ENCODE measurements at regions not wholly inside any gene's neighbourhood (a gene's known extent, or its start where the extent isn't known, plus 50 kb on each side); places are given as distances from the start of the nearest gene placed in this dataset.

DNA sequence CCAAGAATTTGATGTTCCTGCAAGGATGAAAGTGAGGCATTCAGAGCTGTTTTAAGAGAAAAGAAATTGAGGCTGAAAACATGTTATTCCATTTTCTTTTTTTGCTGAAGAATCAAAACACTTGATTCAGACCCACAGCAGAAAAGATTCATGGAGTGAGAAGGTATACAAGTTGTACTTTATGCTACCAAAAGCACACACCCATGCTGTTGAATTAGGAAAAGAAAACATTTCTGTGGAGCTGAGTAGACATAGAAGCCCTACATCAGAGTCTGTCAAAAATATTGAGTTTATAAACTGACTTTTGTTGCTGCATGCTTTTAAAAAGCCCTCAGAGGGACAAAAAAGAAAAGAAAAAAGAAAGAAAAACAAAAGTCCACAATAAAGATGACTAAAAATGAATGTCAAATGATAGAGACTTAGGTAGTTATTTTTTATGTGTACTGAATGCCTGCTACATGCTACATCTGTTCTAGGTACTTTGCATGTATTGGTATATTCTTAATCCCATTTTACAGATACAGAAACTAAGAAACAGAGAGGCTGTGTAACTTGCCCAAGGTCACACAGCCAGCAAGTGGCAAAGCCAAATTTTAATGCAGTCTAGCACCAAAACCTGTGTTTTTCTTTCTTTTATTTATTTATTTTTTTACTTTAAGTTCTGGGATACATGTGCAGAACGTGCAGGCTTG is 71.7 kb upstream of the PALS2 start:
- TF ChIP-seq, protein P1, sequence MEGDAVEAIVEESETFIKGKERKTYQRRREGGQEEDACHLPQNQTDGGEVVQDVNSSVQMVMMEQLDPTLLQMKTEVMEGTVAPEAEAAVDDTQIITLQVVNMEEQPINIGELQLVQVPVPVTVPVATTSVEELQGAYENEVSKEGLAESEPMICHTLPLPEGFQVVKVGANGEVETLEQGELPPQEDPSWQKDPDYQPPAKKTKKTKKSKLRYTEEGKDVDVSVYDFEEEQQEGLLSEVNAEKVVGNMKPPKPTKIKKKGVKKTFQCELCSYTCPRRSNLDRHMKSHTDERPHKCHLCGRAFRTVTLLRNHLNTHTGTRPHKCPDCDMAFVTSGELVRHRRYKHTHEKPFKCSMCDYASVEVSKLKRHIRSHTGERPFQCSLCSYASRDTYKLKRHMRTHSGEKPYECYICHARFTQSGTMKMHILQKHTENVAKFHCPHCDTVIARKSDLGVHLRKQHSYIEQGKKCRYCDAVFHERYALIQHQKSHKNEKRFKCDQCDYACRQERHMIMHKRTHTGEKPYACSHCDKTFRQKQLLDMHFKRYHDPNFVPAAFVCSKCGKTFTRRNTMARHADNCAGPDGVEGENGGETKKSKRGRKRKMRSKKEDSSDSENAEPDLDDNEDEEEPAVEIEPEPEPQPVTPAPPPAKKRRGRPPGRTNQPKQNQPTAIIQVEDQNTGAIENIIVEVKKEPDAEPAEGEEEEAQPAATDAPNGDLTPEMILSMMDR (IDR thresholded peaks at IDR 0.05; ENCODE audit: low read depth, low read length): no peak
- no peak overlapping the region for H3K4me3 ChIP-seq (ENCODE audit: low read depth, low read length)
- H3K27ac ChIP-seq (ENCODE audit: low read depth, low read length): no peak overlapping the region
- H3K9me3 ChIP-seq (ENCODE audit: control insufficient read depth, insufficient read depth, low read length): no peaks in the 10 kb centered on the region
- no peak for DNase-seq (ENCODE audit: low read depth, low spot score)
- H3K27me3 ChIP-seq (ENCODE audit: control insufficient read depth, insufficient read depth, low read length): peaks cover 11% of the 10 kb centered on the region
- ChIA-PET CTCF (no interaction called here), POLR2A (no interaction called here)

DNA sequence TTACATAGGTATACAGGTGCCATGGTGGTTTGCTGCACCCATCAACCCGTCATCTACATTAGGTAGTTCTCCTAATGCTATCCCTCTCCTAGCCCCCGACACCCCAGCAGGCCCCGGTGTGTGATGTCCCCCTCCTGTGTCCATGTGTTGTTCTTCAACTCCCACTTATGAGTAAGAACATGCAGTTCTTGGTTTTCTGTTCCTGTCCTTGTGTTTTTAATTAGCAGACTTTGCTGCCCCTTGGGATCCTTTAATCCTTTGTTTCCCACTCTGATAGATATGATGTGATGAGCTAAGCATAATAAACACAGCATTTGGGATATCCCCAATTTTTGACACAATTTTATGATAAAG is 71.1 kb upstream of the PALS2 start:
- TF ChIP-seq, protein P1 (IDR thresholded peaks at IDR 0.05; ENCODE audit: low read depth, low read length): no peak
- no peaks in the 10 kb centered on the region for H3K9me3 ChIP-seq (ENCODE audit: control insufficient read depth, insufficient read depth, low read length)
- no peak for DNase-seq (ENCODE audit: low read depth, low spot score)
- no peak overlapping the region for H3K27ac ChIP-seq (ENCODE audit: low read depth, low read length)
- CTCF ChIA-PET: no interaction called here
- no peak overlapping the region for H3K4me3 ChIP-seq (ENCODE audit: low read depth, low read length)
- H3K27me3 ChIP-seq (ENCODE audit: control insufficient read depth, insufficient read depth, low read length): peaks cover 11% of the 10 kb centered on the region
- POLR2A ChIA-PET: no interaction called here

DNA sequence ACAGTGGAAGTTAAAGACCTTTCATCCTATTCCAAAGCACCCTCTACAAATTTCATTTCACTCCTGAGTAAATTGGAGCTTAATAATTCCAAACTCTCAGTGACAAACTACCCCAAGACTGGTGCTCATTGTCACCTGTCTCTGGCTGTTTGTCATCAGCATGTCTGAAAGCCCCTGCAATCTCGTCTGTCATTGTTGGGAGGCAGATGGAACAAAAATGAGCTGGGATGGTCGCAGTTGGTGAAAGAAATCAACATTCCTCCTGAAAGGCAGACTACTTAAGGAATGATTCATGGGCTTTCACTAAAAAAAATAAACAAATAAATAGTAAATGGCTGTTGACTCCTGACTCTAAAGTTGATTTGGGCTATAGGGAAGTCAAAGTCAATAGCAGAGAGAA is 69.7 kb upstream of the PALS2 start:
- DNase-seq (ENCODE audit: low read depth, low spot score): no peak
- H3K27ac ChIP-seq (ENCODE audit: low read depth, low read length): no peak overlapping the region
- no peak overlapping the region for H3K4me3 ChIP-seq (ENCODE audit: low read depth, low read length)
- TF ChIP-seq, protein P1 (IDR thresholded peaks at IDR 0.05; ENCODE audit: low read depth, low read length): no peak
- no peaks in the 10 kb centered on the region for H3K9me3 ChIP-seq (ENCODE audit: control insufficient read depth, insufficient read depth, low read length)
- POLR2A ChIA-PET: no interaction called here
- CTCF ChIA-PET: no interaction called here
- H3K27me3 ChIP-seq (ENCODE audit: control insufficient read depth, insufficient read depth, low read length): peaks cover 10% of the 10 kb centered on the region

DNA sequence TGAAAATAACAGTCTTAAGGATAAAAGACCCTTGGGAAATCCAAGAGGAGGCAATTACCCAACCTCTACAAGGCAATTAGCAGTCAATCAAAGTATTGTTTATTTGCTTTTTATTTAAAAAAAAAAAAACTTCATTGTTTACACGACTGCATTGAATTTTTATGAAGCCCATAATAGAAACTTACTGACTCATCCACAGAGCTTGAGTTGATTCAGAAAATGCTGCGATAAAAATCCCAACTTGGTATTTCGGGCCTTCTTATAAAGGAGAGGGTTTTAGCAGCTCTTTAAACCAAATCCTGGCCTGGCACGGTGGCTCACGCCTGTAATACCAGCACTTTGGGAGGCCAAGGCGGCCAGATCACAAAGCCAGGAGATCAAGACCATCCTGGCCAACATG is 69.2 kb upstream of the PALS2 start:
- CTCF ChIA-PET: interaction anchor here (0.7 kb wide), 1 partner anchor 865 kb away, joined by 3 read pairs; no protein-coding TSS in a partner anchor
- Histone ChIP-seq H3K4me3 (ENCODE audit: low read depth, low read length) (no peak overlapping the region), H3K27me3 (ENCODE audit: control insufficient read depth, insufficient read depth, low read length) (peaks cover 8% of the 10 kb centered on the region), H3K27ac (ENCODE audit: low read depth, low read length) (no peak overlapping the region), H3K9me3 (ENCODE audit: control insufficient read depth, insufficient read depth, low read length) (no peaks in the 10 kb centered on the region)
- TF ChIP-seq, protein P1 (IDR thresholded peaks at IDR 0.05; ENCODE audit: low read depth, low read length): no peak
- DNase-seq (ENCODE audit: low read depth, low spot score): no peak
- POLR2A ChIA-PET: interaction anchor here (0.7 kb wide), 1 partner anchor 139 kb away, joined by 5 read pairs; no protein-coding TSS in a partner anchor

DNA sequence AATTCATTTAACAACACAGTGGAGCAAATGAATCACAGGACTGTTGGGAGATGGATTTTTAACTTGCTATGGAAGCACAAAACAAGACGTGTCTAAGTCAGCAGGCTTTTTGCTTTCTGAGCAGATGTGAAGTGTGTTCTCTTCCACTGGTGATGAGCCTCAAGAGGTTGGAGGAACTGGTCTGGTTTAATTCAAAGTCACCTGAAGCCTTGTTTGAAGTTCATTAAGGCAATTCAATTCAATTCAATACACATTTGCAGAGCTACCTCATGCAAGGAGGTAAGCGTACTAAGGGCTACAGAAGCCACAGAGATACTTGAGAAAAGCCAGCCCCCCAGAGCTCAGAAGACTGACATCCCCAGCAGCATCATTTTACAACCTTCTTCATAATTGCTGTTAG is 68.4 kb upstream of the PALS2 start:
- Histone ChIP-seq H3K27ac (ENCODE audit: low read depth, low read length) (no peak overlapping the region), H3K27me3 (ENCODE audit: control insufficient read depth, insufficient read depth, low read length) (peaks cover 8% of the 10 kb centered on the region), H3K4me3 (ENCODE audit: low read depth, low read length) (no peak overlapping the region), H3K9me3 (ENCODE audit: control insufficient read depth, insufficient read depth, low read length) (no peaks in the 10 kb centered on the region)
- POLR2A ChIA-PET: no interaction called here
- no peak for DNase-seq (ENCODE audit: low read depth, low spot score)
- TF ChIP-seq, protein P1 (IDR thresholded peaks at IDR 0.05; ENCODE audit: low read depth, low read length): no peak
- CTCF ChIA-PET: interaction anchor here (0.6 kb wide), 1 partner anchor 16 kb away, joined by 3 read pairs; no protein-coding TSS in a partner anchor
